ENCODE measurements at regions not wholly inside any gene's neighbourhood (a gene's known extent, or its start where the extent isn't known, plus 50 kb on each side); places are given as distances from the start of the nearest gene placed in this dataset.

DNA sequence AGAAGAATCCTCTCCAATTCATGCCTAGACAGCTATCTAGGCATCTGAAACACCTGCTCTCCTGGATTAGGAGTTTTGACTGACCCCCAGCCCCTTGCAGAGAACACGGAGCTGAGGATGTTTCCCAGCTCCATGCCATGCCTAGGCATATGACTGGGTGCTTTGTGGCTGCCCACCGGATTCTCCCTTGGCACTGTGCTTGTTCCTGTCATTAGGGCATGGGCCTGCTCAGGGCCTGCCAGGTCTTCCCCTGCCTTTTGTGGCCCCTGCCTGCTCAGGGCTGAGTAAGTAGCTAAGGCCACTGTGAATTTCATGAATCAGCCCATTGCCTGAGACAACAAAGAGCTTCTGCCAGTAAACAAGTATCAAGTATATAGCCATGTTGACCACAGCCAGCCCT is 867.4 kb downstream of the TECRL start:
- DNase-seq (ENCODE audit: low spot score), result no peak
- intact Hi-C loops (cut with DNase I), result no loop called here

- DNase-seq (ENCODE audit: low spot score), result no peak
- intact Hi-C loops (cut with DNase I), result no loop called here
Measured at GRCh38 chr4:63529581-63530337, 879.5 kb downstream of the TECRL start.

- DNase-seq (ENCODE audit: low spot score), result no peak
- intact Hi-C loops (cut with DNase I), result no loop called here
Measured at GRCh38 chr4:63528256-63528991, 880.8 kb downstream of the TECRL start.

DNA sequence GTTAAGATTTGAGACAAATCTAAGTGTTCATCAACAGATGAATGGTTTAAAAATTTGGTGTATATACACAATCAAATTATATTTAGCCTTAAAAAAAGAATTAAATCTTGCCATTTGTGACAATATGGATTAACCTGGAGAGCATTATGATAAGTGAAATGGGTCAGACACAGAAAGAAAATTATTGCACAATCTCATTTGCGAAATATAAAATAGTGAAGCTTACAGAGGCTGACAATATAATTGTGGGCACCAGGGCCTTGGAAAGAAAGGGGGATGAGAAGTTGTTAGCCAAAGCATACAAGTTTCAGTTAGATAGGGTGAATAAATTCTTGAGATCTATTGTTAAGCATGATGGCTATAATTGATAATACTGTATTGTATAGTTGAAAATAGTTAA is 883.0 kb downstream of the TECRL start:
- intact Hi-C loops (cut with DNase I), result no loop called here
- DNase-seq (ENCODE audit: low spot score), result no peak

- intact Hi-C loops (cut with DNase I), result no loop called here
- DNase-seq (ENCODE audit: low spot score), result no peak
Measured at GRCh38 chr4:63524764-63525163, 884.5 kb downstream of the TECRL start.

DNA sequence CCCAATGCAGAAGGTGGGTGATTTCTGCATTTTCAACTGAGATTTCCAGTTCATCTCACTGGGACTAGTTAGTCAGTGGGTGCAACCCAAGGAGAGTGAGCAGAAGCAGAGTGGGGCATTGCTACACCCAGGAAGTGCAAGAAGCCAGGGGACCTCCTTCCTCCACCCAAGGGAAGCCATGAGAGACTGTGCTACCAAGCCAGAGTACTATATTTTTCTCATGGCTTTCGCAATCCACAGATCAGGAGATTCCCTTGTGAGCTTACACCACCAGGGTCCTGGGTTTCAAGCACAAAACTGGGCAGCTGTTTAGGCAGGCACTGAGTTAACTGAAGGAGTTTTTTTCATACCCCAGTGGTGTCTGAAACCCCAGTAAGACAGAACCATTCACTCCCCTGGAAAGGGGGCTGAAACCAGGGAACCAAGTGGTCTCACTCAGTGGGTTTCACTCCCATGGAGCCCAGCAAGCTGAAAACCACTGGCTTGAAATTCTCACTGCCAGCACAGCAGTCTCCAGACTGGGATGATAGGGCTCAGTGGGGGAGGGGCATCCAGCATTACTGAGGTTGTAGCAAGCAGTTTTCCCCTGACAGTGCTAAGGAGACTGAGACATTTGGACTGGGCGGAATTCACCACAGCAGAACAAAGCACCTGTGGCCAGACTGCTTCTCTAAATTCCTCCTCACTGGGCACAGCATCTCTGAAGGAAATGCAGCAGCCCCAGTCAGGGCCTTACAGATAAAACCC is 903.4 kb downstream of the TECRL start:
- no peak for DNase-seq (ENCODE audit: low spot score)
- intact Hi-C loops (cut with DNase I), result no loop called here

DNA sequence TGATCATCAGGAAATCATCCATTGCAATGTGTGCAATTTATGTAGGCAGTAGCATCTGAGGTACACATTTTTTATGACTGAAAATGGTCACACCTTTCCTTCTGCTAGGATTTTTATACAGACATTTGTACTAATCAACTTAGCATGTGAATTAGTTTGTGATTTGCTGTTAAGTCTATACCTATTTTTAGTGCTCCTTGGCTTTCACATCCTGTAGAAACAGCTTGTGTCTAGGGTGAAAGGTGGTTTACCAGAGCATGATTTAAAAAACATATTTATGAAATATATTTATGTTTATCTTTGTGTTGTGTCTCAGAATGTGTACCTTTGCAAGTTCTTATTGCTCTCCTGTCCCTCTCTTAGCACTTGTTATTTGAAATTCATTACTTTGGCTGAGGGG is 916.0 kb downstream of the TECRL start:
- DNase-seq (ENCODE audit: low spot score), result no peak
- intact Hi-C loops (cut with DNase I), result no loop called here

DNA sequence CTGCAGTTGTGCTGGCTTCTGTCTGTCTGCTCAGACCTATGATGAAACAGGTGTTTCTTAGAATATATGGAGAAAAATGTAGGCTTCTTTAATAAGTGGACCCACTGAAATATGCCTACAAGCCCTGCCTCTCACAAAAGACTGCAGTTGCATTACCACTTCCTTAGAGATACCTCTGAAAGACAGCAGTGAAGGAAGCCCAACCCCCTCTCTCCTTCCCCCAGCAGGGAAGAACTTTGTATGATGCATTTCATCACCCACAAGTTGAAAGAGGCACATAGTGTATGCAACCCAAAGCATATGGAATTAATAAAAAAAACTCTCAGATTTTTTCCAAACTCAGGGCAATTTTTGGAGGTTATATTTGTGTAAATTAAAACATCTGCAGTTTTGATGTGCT is 916.7 kb downstream of the TECRL start:
- no peak for DNase-seq (ENCODE audit: low spot score)
- intact Hi-C loops (cut with DNase I), result no loop called here

DNA sequence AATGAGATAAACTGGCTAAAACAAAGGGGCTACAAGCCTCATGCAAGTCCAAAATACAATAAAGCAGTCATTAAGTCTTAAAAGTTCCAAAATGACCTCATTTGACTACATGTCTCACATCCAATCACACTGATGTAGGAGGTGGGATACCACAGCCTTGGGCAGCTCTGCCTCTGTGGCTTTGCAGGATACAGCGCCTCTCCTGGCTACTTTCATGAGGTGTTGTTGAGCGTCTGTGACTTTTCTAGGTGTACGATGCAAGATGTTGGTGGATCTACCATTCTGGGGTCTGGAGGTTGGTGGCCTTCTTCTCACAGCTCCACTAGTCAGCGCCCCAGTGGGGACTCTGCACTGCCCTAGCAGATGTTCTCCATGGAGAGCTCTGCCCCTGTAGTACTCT is 944.9 kb downstream of the TECRL start:
- DNase-seq (ENCODE audit: low spot score), result no peak
- intact Hi-C loops (cut with DNase I), result no loop called here

DNA sequence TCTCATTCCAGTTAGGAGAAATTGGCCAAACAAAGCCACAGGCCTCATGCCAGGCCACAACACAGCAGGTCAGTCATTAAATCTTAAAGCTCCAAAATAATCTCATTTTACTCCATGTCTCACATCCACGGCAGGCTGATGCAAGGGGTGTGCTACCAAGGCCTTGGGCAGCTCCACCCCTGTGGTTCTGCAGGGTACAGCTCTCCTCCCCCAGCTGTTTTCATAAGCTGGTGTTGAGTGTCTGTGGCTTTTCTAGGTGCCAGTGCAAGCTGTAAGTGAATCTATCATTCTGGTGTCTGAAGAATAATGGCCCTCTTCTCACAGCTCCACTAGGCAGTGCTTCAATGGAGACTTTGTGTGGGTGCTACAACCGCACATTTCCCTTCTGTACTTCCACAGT is 949.2 kb downstream of the TECRL start:
- intact Hi-C loops (cut with DNase I), result no loop called here
- DNase-seq (ENCODE audit: low spot score), result no peak

DNA sequence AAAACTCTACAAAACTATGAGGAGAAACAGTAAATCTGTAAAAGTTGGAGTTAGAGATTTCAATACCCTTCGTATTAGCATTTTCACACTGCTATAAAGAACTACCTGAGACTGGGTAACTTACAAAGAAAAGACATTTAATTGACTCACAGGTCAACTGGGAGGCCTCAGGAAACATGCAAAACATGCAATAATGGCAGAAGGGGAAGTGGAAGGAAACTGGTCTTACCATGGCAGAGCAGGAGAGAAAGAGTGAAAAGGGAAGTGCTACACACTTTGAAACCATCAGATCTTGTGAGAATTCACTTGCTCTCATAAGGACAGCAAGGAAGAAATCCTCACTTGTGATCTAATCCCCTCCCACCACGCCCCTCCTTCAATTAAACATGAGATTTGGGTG is 949.9 kb downstream of the TECRL start:
- no peak for DNase-seq (ENCODE audit: low spot score)
- intact Hi-C loops (cut with DNase I), result no loop called here

DNA sequence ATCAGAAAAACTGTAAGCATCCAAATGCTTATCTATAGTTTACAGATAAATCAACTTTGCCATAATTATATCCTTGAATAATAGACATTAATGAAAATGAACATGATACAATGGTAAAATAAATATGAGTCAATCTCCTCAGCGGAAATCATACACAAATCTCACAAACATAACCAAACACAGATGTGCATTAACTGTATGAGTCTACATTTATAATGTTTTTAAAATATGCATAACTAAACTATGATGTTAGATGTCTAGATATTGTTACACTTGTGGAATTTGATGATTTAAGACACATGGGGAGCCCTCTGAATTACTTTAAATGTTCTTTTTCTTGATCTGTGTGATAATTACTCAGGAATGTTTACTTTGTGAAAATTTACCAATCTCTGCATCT is 951.2 kb downstream of the TECRL start:
- intact Hi-C loops (cut with DNase I), result no loop called here
- no peak for DNase-seq (ENCODE audit: low spot score)

DNA sequence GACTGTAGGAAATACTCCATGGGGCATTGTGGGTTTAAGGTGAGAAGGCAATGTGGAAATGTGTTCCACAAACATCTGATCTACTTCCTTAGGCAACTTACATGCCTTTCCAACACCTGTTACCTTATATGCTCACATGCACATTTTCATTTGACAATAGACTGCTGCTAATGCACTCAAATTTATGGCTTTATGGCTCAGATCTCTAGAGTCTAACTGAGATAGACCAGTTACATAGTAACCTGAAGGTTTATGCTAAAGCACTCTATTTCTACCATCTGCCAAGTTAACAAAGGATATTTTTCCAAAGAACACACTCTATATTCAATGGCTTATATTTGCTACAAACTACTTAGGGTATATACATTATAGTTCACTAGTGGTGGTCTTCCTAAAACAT is 969.0 kb downstream of the TECRL start:
- DNase-seq (ENCODE audit: low spot score), result no peak
- intact Hi-C loops (cut with DNase I), result no loop called here

DNA sequence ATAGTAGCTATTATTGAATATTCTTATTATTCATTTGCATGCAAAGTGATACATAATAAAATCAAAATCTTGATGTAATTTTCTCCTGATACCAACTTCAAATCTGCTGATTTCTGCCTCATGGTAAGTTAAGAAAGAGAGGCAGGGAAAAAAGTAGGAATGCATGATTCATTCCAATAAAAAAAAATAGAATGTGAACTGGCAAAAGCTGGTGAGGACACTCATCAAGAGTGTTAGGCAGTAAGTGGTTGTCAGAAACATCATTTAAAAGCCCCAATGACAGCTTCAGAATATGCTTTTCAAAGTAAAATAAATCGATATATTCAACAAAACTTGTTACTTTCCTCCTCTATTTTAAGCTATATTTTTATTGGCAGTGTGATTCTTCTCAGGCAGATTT is 979.1 kb downstream of the TECRL start:
- intact Hi-C loops (cut with DNase I), result no loop called here
- DNase-seq (ENCODE audit: low spot score), result no peak

DNA sequence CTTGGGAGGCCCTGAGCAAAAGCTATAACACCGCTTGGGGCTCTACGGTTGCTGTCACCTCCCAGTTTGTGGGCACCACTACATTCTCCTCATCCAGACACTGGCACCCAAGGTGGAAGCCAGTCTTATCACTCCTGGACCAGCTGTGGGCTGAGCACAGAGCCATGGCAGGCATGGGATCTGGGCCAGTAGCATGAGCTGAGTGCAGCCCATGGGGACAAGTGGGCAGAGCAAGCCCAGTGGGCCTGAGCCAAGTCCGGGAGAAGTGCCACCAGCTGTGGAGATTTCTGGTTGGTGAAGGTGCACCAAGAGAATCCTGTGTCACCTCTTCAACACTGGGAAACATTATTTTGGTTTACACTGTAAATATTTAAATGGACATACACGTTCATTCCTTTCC is 1013.0 kb downstream of the TECRL start:
- no peak for DNase-seq (ENCODE audit: low spot score)
- intact Hi-C loops (cut with DNase I), result no loop called here

DNA sequence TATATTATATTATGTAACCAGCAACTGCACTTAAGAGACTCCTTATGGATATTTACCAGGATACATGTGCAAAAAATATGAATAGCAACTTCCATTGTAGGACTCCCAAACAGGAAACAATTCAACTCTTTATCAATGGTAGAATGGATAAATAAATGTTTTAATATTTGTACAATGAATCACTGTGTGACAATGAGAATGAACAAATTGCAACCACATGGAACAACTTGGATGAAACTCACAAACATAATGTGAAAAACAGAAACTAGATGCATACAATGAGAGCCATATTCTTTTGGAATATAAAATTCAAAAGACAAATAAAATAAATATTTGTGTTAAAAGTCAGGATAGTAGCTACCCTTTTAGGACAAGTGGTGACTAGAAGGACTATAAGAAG is 1015.7 kb downstream of the TECRL start:
- intact Hi-C loops (cut with DNase I), result no loop called here
- no peak for DNase-seq (ENCODE audit: low spot score)

DNA sequence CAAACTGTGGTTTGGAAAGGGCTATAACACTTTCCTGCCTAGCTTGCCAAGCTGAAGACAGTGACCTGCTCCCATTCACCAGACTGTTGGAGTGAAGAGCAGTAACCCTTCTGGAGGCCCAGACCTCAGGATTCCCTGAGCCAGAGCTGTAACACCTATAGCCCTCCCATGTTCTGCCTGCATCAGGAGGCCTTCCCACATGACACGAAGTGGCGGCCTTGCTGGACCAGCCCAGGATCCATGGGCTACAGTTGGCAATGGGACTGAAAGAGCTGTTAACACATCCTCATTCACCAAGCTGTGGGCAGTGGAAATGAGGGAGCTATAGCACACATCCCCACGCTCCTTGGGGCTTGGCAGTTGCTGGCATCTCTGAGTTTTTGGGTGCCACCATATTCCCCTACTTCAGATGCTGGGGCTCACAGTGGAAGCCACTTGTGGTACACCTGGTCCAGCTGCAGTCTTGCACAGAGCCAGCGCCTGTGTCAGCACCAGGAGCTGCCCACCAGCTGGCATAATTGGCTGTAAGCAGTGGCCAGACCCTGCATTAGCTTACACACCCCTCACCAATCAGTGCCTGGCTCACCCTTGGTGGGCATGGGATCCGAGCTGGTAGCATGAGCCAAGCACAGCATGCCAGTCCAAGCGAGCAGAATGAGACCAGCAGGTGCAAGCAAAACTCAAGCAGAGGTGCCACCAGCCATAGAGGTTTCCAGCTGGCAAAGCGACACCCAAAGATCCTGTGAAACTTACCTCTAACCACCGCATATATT is 1029.3 kb downstream of the TECRL start:
- intact Hi-C loops (cut with DNase I), result no loop called here
- DNase-seq (ENCODE audit: low spot score), result peak; percentile 57

DNA sequence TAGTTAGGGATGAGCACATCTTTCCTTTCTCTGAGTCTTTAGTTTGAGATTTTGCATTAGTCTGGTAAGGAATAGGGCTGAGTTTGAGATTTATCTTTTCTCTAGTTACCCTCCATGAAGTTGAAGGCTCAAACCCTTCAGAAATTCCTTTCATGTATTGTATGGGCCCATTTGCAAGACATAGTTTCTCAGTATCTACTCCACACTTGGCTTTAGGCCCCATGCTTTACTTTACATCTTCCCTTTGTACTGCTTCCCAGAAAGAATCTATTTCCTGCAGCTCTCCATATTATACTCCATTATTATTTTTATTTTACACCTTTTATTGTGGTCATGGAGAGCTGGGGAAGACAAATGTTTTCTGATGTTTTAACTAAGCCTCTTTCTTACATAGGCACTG is 1038.2 kb downstream of the TECRL start:
- no peak for DNase-seq (ENCODE audit: low spot score)
- intact Hi-C loops (cut with DNase I), result no loop called here

GRCh38 chr4:63361628-63362027 is 1047.6 kb downstream of the TECRL start:
- no peak for DNase-seq (ENCODE audit: low spot score)
- intact Hi-C loops (cut with DNase I), result no loop called here

GRCh38 chr4:63361066-63361465 is 1048.2 kb downstream of the TECRL start:
- no peak for DNase-seq (ENCODE audit: low spot score)
- intact Hi-C loops (cut with DNase I), result no loop called here
